Mucosa of stomach (tissue), 1 donor: ENCODE measurements at regions not wholly inside any gene's neighbourhood (a gene's known extent, or its start where the extent isn't known, plus 50 kb on each side); places are given as distances from the start of the nearest gene placed in this dataset.

ENCODE experiments used
- H3K27me3 ChIP-seq: one replicate; pipeline ENCODE4 v1.7.0; 2013; ENCODE audit warnings: mild to moderate bottlenecking, low read length; ENCODE audit not compliant: control insufficient read depth, insufficient read depth
- H3K36me3 ChIP-seq: one replicate; pipeline ENCODE4 v1.7.0; 2013; ENCODE audit warnings: low read length; ENCODE audit not compliant: control insufficient read depth, insufficient read depth
- H3K4me1 ChIP-seq: one replicate; pipeline ENCODE4 v1.7.0; 2013; ENCODE audit warnings: mild to moderate bottlenecking, low read length; ENCODE audit not compliant: control insufficient read depth, insufficient read depth
- H3K4me3 ChIP-seq: one replicate; pipeline ENCODE4 v1.7.0; 2013; ENCODE audit warnings: low read length
- H3K9ac ChIP-seq: one replicate; pipeline ENCODE4 v1.7.0; 2013; ENCODE audit warnings: mild to moderate bottlenecking, low read length, moderate library complexity
- H3K9me3 ChIP-seq: one replicate; pipeline ENCODE4 v1.7.0; 2013; ENCODE audit warnings: mild to moderate bottlenecking, low read length, moderate library complexity; ENCODE audit not compliant: control insufficient read depth
- donor health status: Pancreatic carcinoma.

DNA sequence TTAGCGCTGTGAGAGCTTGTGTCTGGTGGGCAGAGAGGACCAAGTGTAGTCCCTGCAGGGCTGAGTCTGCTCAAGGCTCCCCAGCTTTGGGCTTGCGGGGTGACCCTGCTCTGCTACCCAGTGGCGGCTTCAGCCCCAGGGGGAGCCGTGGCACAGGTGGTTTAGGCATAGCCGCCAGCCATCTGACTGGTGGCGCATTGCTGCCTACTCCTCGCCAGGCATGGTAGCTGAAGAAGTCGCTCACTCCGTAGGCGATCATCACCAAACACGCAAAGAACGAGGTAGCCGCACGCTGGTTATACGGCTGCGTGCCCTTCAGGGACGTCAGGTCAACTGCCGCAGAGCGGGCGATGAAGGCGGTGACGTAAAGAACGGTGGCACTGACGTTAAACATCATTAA, 180.7 kb upstream of the DIPK2B start:
- Histone ChIP-seq H3K4me3 (no peak overlapping the region), H3K27me3 (no peaks in the 10 kb centered on the region), H3K9me3 (no peaks in the 10 kb centered on the region), H3K9ac (no peak overlapping the region), H3K36me3 (no peaks in the 10 kb centered on the region), H3K4me1 (no peaks in the 10 kb centered on the region)

- Histone ChIP-seq H3K27me3 (no peaks in the 10 kb centered on the region), H3K4me3 (no peak overlapping the region), H3K36me3 (no peaks in the 10 kb centered on the region), H3K4me1 (no peaks in the 10 kb centered on the region), H3K9ac (no peak overlapping the region), H3K9me3 (no peaks in the 10 kb centered on the region)
Measured at GRCh38 chrX:45379236-45379635, 178.6 kb upstream of the DIPK2B start.

GRCh38 chrX:45372151-45372550, 171.5 kb upstream of the DIPK2B start:
- Histone ChIP-seq H3K9me3 (no peaks in the 10 kb centered on the region), H3K27me3 (no peaks in the 10 kb centered on the region), H3K4me3 (no peak overlapping the region), H3K36me3 (no peaks in the 10 kb centered on the region), H3K9ac (no peak overlapping the region), H3K4me1 (no peaks in the 10 kb centered on the region)

GRCh38 chrX:45368705-45369104, 168.0 kb upstream of the DIPK2B start:
- Histone ChIP-seq H3K36me3 (no peaks in the 10 kb centered on the region), H3K4me1 (no peaks in the 10 kb centered on the region), H3K27me3 (no peaks in the 10 kb centered on the region), H3K4me3 (no peak overlapping the region), H3K9me3 (no peaks in the 10 kb centered on the region), H3K9ac (no peak overlapping the region)

- Histone ChIP-seq H3K36me3 (no peaks in the 10 kb centered on the region), H3K9ac (no peak overlapping the region), H3K4me1 (peaks cover 19% of the 10 kb centered on the region), H3K4me3 (no peak overlapping the region), H3K9me3 (no peaks in the 10 kb centered on the region), H3K27me3 (no peaks in the 10 kb centered on the region)
Measured at GRCh38 chrX:45363596-45363995, 162.9 kb upstream of the DIPK2B start.

DNA sequence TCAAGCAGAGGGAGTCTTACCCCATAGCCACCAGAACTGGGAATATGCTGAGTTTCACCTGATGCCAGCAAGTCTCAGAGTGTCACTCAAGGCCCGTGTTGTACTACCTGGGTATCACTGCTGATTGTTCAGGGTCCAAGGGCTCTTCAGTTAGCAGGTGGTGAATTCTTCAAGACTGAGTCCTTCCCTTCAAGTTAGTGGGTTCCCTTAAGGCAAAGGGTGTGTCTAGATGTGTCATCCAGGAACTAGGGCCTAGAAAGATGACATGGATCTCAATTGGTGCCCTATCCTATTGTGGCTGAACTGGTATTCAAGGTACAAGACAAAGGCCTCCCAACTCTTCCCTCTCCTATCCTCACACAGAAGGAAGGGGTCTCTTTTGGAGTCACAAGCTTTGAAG, 159.9 kb upstream of the DIPK2B start:
- Histone ChIP-seq H3K4me3 (no peak overlapping the region), H3K9me3 (no peaks in the 10 kb centered on the region), H3K27me3 (no peaks in the 10 kb centered on the region), H3K36me3 (no peaks in the 10 kb centered on the region), H3K4me1 (peaks cover 19% of the 10 kb centered on the region), H3K9ac (no peak overlapping the region)

- Histone ChIP-seq H3K9me3 (no peaks in the 10 kb centered on the region), H3K4me3 (no peak overlapping the region), H3K9ac (no peak overlapping the region), H3K4me1 (peaks cover 19% of the 10 kb centered on the region), H3K27me3 (no peaks in the 10 kb centered on the region), H3K36me3 (no peaks in the 10 kb centered on the region)
Measured at GRCh38 chrX:45358392-45358791, 157.7 kb upstream of the DIPK2B start.

GRCh38 chrX:45353456-45353855, 152.8 kb upstream of the DIPK2B start:
- H3K9ac ChIP-seq = no peak overlapping the region
- H3K9me3 ChIP-seq = no peaks in the 10 kb centered on the region
- no peaks in the 10 kb centered on the region for H3K27me3 ChIP-seq
- peaks cover 7% of the 10 kb centered on the region for H3K4me1 ChIP-seq
- H3K36me3 ChIP-seq = no peaks in the 10 kb centered on the region
- no peak overlapping the region for H3K4me3 ChIP-seq

DNA sequence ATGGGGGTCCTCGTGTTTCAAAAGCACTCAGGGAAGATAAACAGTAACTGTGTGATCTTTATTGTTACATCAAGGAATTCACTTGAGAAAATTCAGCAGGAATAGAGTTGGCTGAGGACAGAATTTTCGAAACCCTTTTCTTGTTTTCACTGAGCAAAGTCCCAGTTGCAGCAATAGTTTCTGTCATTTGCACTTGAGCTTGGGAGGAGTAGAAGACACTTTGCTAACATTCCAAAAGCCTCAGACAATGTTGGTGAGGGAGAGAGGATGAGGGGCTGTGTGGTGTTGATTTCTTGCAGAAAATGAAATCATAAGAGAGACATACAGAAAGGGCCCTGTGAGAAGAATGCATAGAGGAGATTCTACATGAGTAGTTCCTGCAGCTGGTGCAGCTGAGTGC, 151.9 kb upstream of the DIPK2B start:
- Histone ChIP-seq H3K9ac (no peak overlapping the region), H3K9me3 (no peaks in the 10 kb centered on the region), H3K4me3 (no peak overlapping the region), H3K27me3 (no peaks in the 10 kb centered on the region), H3K36me3 (no peaks in the 10 kb centered on the region), H3K4me1 (peaks cover 7% of the 10 kb centered on the region)

GRCh38 chrX:45351478-45351877, 150.8 kb upstream of the DIPK2B start:
- Histone ChIP-seq H3K36me3 (no peaks in the 10 kb centered on the region), H3K27me3 (no peaks in the 10 kb centered on the region), H3K9me3 (no peaks in the 10 kb centered on the region), H3K9ac (no peak overlapping the region), H3K4me3 (no peak overlapping the region), H3K4me1 (peaks cover 7% of the 10 kb centered on the region)

DNA sequence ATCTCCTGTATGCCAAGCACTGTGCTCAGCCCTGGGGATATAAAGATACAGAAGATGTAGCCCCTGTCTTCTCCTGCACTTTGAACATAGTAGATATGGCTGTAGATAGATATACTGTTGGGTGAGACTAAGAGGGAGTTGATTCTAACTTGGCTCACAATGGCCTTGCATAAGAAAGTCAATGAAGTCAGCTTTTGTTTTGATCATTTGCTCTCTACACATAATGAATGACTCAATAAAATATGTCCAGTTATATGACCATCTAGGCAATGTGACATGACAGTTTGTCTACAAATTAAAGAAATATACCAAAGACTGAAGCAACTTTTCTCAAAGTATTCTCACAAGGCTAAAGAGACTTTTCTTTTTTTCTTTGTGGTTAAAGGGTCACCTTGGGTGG, 147.6 kb upstream of the DIPK2B start:
- Histone ChIP-seq H3K4me3 (no peak overlapping the region), H3K4me1 (peaks cover 7% of the 10 kb centered on the region)

DNA sequence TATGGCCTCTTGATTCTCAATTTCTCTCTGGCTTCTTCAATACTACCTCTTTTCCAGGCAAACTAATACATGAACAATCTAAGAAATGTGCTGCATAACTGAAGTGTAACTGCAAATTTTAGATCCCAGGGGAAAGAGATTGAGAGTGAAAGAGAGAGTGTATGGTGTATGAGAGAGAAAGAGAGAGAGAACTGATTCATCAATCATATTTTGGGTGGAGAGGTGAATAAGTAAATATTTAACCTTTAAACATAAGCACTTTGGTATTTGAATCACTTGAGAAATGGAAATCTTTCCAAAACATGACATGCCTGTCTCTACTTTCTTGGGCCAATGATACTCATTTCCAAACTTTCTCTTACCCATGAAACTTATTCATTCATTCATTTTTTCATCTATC, 147.2 kb upstream of the DIPK2B start:
- no peaks in the 10 kb centered on the region for H3K36me3 ChIP-seq
- H3K9ac ChIP-seq = no peak overlapping the region
- H3K4me3 ChIP-seq = no peak overlapping the region
- H3K9me3 ChIP-seq = no peaks in the 10 kb centered on the region
- H3K27me3 ChIP-seq = no peaks in the 10 kb centered on the region
- H3K4me1 ChIP-seq = peaks cover 7% of the 10 kb centered on the region

More for the DNA sequence above, 147.6 kb upstream of the DIPK2B start:
- Histone ChIP-seq H3K36me3 (no peaks in the 10 kb centered on the region), H3K9me3 (no peaks in the 10 kb centered on the region), H3K9ac (no peak overlapping the region), H3K27me3 (no peaks in the 10 kb centered on the region)

- Histone ChIP-seq H3K27me3 (no peaks in the 10 kb centered on the region), H3K9me3 (no peaks in the 10 kb centered on the region), H3K4me1 (peaks cover 7% of the 10 kb centered on the region), H3K4me3 (no peak overlapping the region), H3K9ac (no peak overlapping the region), H3K36me3 (no peaks in the 10 kb centered on the region)
Measured at GRCh38 chrX:45344594-45344993, 143.9 kb upstream of the DIPK2B start.
